Stimulated activated CD8-positive, alpha-beta memory T cell treated with anti-CD3 and anti-CD28 coated beads, Interleukin-15, amount 100 ng/mL, for 48 hours (primary cell): ENCODE measurements at regions not wholly inside any gene's neighbourhood (a gene's known extent, or its start where the extent isn't known, plus 50 kb on each side); places are given as distances from the start of the nearest gene placed in this dataset.

Source experiments
- DNase-seq, 2 donors: peaks; one replicate each; pipeline ENCODE4 v3.0.0-alpha.2; 2020; ENCODE audit warnings: low read depth in 2 of 2

DNA sequence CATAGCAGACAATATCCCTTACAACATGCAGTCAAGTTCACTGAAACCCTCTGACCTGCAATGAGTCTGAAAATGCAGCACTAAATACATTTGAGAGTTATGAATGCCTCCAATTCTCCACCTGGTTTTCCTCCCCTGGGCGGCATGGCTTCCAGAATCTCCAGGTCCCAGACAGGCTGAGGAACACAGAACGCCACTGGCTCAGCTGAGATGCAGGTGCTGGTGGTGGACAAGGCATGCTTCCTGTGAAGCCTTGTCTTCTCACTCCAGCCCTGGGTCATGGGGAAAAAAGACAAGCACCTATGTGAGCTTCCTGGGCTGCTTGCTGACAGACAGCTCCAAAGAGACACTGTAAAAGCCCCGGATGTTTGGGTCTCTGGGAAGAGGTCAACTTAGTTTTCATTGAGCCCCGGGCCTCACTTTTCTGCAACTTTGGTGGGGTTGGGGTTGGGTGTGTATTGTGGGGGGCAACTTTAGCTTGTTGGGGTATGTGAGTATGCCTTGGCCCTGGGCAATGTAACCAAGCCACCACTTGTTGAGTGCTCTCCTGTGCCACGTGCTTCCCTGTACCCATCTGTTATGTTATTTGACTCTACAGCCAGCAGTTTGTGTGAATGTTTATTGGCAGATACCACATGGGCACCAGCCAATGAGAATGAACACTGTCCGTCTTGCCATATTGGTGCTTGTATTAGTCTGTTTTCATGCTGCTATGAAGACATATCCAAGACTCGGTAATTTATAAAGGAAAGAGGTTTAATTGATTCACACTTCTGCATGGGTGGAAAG lies 127.8 kb downstream of the EMX2 start:
- no peak for DNase-seq

DNA sequence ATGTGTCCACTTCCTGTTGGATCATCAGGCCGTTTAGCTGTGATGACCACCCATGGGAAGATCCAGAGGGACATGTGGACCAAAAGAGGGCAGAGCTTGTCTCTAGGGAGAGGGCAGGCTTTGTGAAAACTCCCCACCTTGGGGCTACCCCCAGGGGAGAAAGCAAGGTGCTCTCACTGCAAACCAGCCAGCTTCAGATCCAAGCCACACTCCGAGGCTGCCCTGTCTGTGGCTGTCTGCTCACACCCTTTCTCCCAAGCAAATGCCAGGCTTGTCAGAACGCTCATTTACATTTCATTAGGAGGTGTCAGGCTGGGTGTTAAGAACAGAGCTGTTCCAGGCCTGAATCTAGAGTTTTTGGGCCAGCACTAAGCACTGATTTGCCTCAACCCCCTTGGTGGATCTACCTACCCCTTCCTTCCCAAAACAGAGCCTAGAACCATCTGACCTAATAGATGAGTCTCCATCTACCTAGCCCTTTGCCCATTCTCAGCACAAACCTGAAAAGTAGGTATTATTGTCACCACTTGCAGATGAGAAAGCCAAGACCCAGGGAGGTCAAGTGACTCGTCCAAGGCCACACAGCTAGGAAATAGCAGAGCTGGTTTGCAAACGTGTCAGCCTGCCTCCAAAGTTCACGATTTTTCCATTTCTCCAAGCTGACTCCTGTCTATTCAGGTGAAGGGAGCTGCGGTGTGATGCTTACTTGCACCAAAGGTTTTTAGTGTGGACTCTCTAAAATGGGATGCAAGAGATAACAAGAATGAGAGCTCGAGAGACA lies 130.9 kb downstream of the EMX2 start:
- DNase-seq = no peak

DNA sequence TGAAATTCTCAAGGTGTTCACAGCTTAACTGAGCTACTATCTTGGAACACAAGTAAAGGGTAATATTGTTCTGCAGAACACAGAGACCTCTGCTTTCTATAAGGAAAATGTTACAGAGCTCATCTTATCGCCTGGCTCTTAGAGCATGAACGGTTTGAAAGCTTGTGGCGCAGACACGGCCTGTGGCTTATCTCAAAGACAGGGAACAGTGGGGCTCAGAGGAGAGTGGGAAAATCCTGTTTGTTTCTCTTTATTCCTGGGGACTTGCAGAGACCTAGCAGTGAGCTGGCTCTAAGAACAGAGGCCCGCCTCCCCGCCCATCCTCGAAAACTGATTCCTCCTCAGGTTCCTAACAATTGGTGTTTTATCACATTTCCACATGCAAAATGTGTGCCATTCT lies 131.7 kb downstream of the EMX2 start:
- no peak for DNase-seq

DNA sequence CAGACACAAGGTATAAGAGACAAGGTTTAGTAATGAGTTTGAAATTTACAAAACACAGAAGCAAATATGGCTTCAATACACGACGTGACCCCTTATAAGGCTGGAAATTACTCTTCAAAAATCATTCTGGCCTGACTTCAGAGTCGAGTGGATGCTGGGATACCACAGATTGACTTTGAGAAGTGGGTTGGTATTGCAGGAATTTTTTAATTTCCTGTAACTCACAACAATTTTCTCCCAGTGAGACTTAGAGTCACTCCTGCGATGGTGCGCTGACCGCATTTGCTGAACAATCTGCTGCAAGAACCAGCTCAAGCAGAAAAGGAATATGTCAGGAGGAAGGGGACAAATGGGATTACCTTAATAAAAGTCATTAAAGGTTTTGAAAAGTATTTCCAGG lies 132.1 kb downstream of the EMX2 start:
- no peak for DNase-seq

DNA sequence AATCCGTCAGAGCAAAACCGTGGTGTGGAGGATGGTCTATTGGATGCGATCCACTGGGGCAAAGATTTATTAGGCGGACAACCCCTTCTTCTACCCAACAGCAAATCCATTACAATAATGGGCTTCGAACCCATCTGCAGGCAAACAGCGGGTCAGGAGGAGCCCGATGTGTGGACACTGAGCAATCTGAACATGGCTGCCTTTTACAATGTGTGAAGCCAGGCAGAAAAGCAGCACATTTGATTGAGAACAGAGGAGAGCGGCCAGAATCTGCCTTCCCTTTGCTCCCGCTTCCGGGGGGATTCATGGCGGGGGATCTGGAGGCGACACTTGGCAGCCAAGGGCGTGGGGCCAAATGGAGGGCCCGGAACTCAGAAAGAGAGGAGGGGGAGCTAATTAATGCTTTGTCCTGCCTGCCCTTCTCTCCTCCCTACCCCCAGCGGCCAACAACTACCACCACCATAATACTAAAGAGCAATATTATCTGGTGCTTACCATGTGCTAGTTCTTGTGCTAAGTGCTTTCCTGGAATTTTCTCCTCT lies 133.0 kb downstream of the EMX2 start:
- DNase-seq = no peak

DNA sequence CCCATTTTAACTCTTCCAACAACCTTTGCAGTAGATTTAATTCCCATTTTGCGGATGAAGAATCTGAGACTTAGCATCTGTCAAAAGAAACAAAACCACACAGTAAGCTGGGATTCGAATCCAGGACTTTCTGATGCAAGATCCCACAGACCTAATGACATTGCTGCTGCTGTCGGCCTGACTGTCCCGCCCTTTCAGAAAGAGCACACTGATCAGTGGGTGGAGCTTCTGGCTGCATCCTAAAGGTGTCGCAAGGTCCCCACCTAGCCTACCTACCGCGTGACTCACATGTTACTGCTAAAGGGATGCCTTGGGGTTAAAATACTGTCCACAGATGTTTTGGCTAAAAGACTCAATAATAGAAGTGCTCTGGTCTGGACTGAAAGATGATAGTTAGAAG lies 134.7 kb downstream of the EMX2 start:
- DNase-seq = no peak

DNA sequence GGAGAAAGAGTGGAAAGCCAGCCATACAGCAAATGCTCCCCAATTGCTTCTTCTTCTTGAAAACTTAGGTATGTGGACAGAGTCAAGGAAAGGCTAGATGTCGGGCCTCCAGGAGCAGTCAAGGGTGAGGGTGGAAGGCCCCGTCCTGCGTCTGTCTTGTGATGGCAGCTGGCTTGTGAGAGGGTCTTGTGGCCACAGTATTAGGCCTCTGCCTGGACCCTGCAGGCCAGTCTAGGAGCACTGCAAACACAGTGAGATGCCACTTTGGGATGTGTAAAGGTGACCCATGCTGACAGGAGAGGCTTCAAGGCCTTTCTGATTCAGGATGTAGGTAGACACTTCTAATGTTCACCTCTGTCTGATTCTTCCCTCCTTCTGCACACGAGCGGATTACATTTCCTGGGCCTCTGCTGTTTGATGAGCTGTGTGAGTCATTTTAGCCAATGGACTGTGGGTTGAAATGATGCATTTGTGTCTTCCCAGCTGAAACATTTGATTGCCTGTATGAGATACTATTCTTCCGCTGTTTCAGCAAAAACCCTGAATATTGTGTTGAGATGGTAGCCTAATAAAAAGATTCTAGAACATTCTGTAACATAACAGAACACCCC lies 135.4 kb downstream of the EMX2 start:
- no peak for DNase-seq

DNA sequence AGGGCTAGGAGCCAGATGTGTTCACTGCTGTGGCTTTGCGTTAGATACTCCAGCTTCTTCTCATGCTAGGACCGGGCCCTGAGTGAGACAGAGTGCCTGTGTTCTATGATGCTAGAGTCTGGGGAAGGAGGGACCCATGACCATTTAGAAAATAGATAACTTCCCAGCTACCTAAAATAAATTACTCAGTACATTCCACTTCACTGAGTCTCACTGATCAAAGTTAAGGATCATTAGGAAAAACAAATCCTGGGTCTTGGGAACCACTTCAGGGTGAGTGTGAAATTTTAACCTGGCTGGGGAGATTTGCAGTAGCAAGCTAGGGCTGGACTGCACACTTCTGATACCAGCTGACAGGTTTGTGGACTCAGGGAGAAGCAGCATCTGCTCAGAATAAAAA lies 138.1 kb downstream of the EMX2 start:
- no peak for DNase-seq

DNA sequence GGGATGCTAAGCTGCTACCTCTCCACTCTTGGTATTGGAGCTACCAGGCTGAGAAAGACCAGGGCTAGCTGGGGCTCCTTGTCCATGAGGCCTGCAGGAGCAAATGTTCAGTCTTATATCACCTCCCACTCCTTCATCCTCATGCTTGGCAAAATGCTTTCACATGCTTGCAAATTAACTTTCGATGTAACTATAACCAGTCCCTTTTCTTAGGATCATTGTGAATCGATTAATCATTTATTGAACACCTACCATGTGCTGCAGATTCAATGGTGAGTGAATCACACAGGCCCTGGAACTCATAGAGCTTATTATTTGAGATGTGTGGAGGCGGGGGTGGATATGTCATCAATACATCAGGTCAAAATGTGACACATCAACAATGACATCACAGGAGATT lies 138.6 kb downstream of the EMX2 start:
- no peak for DNase-seq

DNA sequence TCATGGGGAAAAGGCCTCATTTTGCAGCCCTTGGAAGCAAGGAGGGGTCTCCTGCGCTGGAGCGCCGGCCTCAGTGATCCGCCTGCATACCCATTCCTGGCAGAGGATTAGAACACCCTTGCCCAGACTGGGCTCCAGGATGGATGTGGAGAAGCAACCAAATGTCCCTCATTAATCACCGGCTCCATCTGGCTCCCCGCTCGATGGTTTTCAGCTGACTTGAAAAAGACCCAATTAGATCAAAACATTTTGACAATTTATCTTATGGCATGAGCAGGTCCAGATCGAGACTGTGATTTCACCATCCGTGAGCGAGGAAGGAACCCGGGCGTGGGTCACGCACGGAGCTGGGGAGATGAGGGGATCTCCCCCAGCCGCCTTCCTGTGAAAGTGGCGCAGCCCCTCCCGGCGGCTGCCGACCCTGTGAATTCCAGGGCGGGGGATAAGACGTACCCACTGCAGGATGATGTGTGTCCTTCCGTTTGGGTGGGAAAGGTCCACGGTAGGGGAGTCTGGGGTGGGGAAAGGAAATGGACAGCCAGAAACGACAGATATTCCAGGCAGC lies 141.6 kb downstream of the EMX2 start:
- no peak for DNase-seq

DNA sequence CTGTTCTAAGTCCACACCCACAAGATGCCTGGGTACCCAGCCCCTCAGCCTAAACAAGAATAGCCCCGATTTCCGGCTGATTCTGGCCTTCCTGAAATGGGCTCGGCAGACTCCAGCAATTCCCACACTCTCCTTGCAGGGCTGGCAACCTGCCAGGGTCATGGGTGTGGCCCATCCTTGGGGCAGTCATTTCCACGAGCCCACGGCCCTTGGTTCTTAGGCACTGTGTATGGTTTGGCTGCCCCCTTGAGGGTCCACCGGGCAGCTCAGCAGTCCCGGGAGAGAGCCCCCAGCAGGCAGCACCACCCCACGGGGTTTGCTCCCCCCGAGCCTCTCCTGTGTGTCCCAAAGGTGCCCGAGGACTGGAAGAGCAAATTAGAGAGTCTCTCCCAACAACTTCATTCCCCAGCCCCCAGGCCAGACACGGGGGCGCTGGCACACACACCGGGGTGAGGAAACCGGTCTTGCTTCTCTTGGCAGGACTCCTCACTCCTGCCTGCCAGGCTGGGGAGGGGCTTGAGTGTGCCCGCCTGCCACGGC lies 142.2 kb downstream of the EMX2 start:
- no peak for DNase-seq

DNA sequence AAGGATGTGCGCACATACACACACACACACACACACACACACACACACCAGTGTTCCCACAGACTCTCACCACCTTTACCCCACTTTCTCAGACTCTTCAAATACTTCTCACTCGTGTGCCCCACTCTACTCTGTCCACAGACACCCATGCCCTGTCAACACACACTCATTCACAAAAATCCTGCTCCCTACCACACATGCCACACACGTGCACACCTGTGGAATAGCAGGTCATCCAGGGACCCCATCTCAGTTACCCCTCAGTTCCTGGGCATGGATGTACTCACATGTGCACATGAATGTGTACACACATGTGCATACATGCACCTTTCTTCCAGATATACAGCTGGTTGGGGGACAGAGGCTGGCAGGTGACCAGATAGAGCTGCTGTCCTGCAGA lies 142.9 kb downstream of the EMX2 start:
- no peak for DNase-seq

DNA sequence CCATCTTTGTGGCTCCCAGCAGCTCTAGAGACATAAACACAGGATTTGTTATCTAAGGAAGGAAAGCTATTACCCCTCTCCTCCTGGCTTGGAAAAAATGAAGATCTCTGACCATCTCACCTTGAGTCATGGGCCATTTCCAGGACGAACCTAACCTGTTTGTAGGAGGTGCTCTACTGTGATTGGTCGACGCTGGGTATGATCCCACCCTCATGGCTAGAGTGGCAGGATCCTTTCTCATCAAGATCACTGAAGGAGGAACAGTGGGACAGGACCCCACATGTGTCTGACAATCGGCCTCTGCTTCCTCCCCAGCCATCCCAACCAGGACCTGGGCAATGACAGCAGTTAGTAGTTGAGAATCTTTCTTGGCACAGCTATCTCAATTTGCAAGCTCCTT lies 144.1 kb downstream of the EMX2 start:
- DNase-seq = no peak

DNA sequence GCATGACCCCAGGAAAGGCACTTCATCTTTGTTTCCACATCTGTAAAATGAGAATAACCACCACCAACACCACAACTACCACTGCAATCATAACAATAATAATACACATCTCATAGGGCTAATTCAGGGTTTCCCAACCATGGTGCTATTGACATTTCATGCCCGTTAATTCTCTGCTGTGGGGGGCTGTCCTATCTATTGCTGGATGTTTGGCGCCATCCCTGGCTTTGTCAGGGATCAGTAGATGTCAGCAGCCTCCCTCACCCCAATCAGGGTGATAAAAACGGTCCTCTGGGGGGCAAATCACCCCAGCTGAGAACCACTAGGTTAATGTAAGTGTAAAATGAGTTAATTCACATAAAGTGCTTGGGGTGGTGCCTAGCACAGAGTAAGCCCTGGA lies 145.8 kb downstream of the EMX2 start:
- no peak for DNase-seq

DNA sequence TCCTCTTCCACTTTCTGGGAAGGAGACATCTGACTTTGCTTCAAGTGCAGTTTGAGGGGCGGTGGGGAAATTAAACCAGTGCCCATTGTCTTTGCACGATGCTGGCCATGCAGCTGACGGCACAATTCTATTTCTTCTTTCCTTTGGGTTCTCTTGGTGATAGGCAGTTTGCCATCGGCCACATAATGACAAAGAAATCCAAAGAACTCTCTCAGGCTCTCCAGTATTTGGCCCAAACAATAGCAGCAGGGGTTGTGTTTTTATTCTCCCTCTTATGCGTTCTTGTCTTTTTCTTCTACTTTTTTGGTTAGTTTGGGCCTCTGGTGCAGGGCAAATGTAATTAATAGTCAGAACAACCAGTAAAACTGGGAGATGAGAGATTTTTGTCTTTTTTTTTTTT lies 147.0 kb downstream of the EMX2 start:
- DNase-seq = no peak

DNA sequence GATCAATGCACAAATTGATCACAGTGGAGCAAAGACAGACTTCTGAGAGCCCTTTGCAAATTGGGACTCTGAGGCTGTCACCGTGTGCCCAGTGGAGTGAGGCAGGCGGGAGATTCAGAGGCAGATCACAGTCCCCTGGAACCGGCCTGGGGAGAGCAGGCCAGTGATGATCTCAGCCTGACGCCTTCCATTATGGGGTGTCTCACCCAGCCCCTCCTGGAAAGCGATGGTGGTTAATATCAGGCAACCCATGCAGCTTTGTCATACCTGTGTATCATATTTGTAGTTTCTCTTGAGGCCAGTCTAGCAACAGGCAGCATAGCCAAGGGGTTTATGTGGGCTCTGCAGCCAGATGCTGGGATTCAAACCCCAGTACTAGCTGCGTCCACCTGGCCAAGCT lies 147.8 kb downstream of the EMX2 start:
- DNase-seq = no peak

DNA sequence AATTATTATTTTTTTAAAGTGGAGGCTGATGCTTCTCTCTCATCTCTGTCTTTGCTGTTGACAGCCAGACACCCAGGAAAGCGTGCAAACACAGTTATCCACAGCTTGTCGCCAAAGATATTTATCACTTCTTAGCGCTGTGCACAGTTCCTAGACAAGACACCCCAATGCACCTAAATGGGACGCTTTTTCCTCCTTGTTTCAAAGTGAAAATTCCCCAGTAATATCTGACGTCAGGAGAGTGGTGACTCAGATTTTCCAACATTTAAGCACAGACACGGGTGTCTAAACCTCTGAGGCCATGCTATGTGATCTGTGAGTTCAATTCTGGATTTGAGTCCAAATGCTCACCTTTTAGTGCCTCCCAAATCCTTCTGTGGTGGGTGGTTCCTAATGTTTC lies 151.6 kb downstream of the EMX2 start:
- no peak for DNase-seq

DNA sequence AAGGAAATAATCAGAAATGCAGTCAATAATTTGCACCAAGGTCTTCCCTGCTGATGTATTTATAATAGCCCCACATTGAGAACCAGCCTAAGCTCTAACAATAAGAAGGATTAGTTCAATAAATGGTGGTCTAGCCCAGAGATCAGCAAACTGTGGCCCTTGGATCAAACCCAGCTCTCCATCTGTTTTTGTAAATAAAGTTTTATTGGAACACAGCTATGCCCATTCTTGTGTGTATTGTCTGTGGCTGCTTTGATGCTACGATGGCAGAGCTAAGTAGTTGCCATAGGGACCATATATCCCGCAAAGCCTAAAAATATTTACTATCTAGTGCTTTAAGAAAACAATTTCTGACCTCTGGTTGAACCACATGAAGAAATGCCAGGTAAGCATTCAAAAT lies 154.9 kb downstream of the EMX2 start:
- no peak for DNase-seq

DNA sequence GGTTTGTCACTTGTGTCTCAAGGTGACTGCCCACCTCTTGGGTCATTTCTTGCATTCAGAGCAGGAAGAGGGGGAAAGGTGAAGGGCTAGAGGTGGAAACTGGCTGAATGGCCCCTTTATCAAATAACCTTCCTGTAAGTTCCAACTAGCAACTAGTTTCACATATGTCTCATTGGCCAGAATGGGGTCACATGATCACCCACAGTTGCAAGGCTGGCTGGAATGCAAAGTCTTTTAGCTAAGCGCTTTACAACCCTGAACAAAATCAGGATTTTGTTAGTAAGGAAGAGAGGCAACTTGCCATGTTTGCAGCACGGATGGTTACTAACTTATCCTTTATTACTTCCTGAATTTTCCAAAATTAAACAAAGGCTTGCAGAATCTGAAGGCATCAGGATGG lies 156.3 kb downstream of the EMX2 start:
- no peak for DNase-seq

DNA sequence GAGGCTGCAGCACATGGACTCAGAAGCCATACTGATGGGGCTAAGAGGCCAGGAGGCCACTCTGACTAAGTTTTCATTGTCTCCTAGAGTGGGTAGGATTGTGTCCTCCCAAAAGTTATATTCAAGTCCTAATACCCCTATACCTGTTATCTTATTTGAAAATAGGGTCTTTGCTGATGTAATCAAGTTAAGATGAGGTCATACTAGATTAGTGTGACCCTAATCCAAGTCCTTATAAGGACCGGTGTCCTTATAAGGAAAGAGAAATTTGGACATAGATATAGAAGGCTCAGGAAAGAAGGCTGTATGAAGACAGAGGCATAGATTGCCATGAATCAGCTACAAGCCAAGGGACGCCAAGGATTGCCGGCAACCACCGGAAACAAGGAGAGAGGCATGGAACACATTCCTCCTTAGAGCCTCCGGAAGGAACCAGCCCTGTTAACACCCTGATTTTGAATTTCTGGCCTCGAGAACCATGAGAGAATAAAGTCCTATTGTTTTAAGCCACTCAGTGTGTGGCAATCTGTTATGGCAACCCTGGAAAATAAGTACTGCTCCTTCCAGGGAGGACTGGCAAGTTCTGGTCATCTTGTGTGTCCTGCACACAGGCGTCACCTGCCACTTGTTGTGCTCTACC lies 157.0 kb downstream of the EMX2 start:
- no peak for DNase-seq

DNA sequence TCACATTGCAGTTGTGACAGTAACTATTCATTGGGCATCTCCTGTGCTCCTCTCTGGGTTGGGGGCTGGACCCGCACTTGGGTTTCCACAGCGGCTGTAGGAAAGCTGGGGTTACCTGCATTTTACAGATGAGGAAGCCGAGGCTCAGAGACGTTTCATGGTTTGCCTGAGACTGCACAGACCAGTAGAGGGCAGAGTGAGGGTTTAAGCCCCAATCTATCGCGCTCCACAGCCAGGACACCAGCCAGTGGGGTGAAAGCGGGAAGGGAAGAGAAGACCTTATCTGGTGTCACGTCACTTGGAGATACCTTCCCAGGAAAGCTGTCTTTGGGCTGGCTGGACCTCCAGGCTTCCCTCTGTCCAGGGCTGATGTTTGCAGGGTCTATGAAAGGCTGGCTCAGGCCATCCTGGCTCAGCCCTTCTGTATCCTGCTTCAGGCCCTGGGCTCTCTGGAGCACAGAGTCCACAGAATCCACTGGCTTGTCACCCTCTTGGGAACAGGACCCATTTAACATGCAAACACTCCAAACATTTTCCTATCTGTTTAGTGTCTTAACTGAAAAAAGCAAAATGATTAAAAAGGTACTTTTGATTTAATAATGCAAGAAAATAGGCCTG lies 167.7 kb downstream of the EMX2 start:
- no peak for DNase-seq
